Tibial nerve (tissue), 4 donors: ENCODE measurements at regions not wholly inside any gene's neighbourhood (a gene's known extent, or its start where the extent isn't known, plus 50 kb on each side); places are given as distances from the start of the nearest gene placed in this dataset.

ENCODE experiments used
- CTCF ChIP-seq, 5 experiments: fragments of 200-600 bp in 3 of 5; fragments of 450-650 bp in 2 of 5; sonication (generic) in 3 of 5; IDR thresholded peaks; one replicate each; pipeline ENCODE4 v1.5.1; 2016 to 2019; ENCODE audit warnings: antibody characterized with exemption in 5 of 5, mild to moderate bottlenecking in 3 of 5, moderate library complexity in 2 of 5
- EP300 ChIP-seq, 2 donors: sonication (generic); formaldehyde crosslinking; IDR thresholded peaks; one replicate each; pipeline ENCODE4 v1.6.1; 2017; ENCODE audit warnings: antibody characterized with exemption in 2 of 2, mild to moderate bottlenecking in 1 of 2
- POLR2A ChIP-seq, 2 donors: fragments of 450-650 bp; IDR thresholded peaks; one replicate each; pipeline ENCODE4 v1.6.1; 2017; ENCODE audit warnings: antibody characterized with exemption in 2 of 2, mild to moderate bottlenecking in 2 of 2, moderate library complexity in 2 of 2

- TF ChIP-seq CTCF (IDR thresholded peaks at IDR 0.05) (no peak), POLR2A (IDR thresholded peaks at IDR 0.05) (no peak), EP300 (IDR thresholded peaks at IDR 0.05) (no peak)
These were observed 129.9 kb upstream of the UBE3A start for GRCh38 chr15:25568751-25569150.
